ENCODE measurements at regions not wholly inside any gene's neighbourhood (a gene's known extent, or its start where the extent isn't known, plus 50 kb on each side); places are given as distances from the start of the nearest gene placed in this dataset.

- H3K4me1 Mint-ChIP-seq: peaks cover 3% of the 10 kb centered on the region
- Histone ChIP-seq H3K4me3 (ENCODE audit: low read length) (no peak overlapping the region), H3K36me3 (ENCODE audit: control insufficient read depth, insufficient read depth, low read length) (no peaks in the 10 kb centered on the region), H3K27ac (ENCODE audit: low read depth, low read length) (no peak overlapping the region), H3K9me3 (ENCODE audit: control insufficient read depth, low read length) (peaks cover 7% of the 10 kb centered on the region), H3K9ac (ENCODE audit: extremely low read depth, low read length, poor library complexity, severe bottlenecking) (no peak overlapping the region), H3K27me3 (ENCODE audit: control insufficient read depth, insufficient read depth, low read length, poor library complexity, severe bottlenecking) (no peaks in the 10 kb centered on the region), H3K4me1 (ENCODE audit: control insufficient read depth, insufficient read depth, low read length) (no peaks in the 10 kb centered on the region)
- H3K4me3 Mint-ChIP-seq: no peak overlapping the region
- no peak overlapping the region for H3K27ac Mint-ChIP-seq
- TF ChIP-seq, protein P1, sequence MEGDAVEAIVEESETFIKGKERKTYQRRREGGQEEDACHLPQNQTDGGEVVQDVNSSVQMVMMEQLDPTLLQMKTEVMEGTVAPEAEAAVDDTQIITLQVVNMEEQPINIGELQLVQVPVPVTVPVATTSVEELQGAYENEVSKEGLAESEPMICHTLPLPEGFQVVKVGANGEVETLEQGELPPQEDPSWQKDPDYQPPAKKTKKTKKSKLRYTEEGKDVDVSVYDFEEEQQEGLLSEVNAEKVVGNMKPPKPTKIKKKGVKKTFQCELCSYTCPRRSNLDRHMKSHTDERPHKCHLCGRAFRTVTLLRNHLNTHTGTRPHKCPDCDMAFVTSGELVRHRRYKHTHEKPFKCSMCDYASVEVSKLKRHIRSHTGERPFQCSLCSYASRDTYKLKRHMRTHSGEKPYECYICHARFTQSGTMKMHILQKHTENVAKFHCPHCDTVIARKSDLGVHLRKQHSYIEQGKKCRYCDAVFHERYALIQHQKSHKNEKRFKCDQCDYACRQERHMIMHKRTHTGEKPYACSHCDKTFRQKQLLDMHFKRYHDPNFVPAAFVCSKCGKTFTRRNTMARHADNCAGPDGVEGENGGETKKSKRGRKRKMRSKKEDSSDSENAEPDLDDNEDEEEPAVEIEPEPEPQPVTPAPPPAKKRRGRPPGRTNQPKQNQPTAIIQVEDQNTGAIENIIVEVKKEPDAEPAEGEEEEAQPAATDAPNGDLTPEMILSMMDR (conservative IDR thresholded peaks at IDR 0.05): no peak
- H3K36me3 Mint-ChIP-seq (ENCODE audit: low read depth): no peaks in the 10 kb centered on the region
- H3K27me3 Mint-ChIP-seq (ENCODE audit: insufficient read depth): no peaks in the 10 kb centered on the region
- DNase-seq: no peak
- H3K9me3 Mint-ChIP-seq: peaks cover 8% of the 10 kb centered on the region
Measured at GRCh38 chr3:165716592-165716991, 120.6 kb downstream of the BCHE start.

DNA sequence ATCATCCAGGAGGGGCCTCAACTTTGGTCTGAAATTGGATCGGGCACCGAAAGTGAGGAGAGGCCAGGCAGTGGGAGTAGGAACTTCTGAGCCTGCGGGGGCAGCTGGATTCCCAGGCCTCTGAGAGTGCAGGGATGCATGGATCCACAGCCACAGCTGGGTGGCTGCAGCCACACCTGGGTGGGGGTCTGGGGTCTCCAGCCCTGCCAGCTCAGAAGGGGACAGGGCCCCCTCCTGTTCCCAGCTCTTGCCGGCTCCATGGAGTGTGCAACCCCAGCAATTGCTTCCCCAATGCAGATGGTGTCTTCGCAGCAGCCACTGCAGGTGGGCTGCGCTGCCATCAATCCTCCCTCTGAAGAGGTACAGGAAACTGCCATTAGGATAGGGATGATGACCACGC, 123.7 kb downstream of the BCHE start:
- Mint-ChIP-seq H3K27ac (no peak overlapping the region), H3K9me3 (no peaks in the 10 kb centered on the region), H3K36me3 (ENCODE audit: low read depth) (no peaks in the 10 kb centered on the region), H3K27me3 (ENCODE audit: insufficient read depth) (no peaks in the 10 kb centered on the region), H3K4me1 (peaks cover 3% of the 10 kb centered on the region), H3K4me3 (no peak overlapping the region)
- TF ChIP-seq, protein P1 (conservative IDR thresholded peaks at IDR 0.05): no peak
- Histone ChIP-seq H3K4me1 (ENCODE audit: control insufficient read depth, insufficient read depth, low read length) (no peaks in the 10 kb centered on the region), H3K36me3 (ENCODE audit: control insufficient read depth, insufficient read depth, low read length) (no peaks in the 10 kb centered on the region), H3K27ac (ENCODE audit: low read depth, low read length) (no peak overlapping the region), H3K4me3 (ENCODE audit: low read length) (no peak overlapping the region), H3K9me3 (ENCODE audit: control insufficient read depth, low read length) (no peaks in the 10 kb centered on the region), H3K9ac (ENCODE audit: extremely low read depth, low read length, poor library complexity, severe bottlenecking) (no peak overlapping the region), H3K27me3 (ENCODE audit: control insufficient read depth, insufficient read depth, low read length, poor library complexity, severe bottlenecking) (no peaks in the 10 kb centered on the region)
- 94 to 96% methylated on average over 3 to 7 of the region's 7 CpGs for WGBS, 2 experiments (ENCODE audit: insufficient coverage in 1 of 2, insufficient read length in 1 of 2)
- no peak for DNase-seq

GRCh38 chr3:165712382-165712781, 124.8 kb downstream of the BCHE start:
- H3K4me3 ChIP-seq (ENCODE audit: low read length): no peak overlapping the region
- Mint-ChIP-seq H3K4me1 (peaks cover 3% of the 10 kb centered on the region), H3K4me3 (no peak overlapping the region), H3K27me3 (ENCODE audit: insufficient read depth) (no peaks in the 10 kb centered on the region), H3K36me3 (ENCODE audit: low read depth) (no peaks in the 10 kb centered on the region), H3K27ac (no peak overlapping the region), H3K9me3 (no peaks in the 10 kb centered on the region)
- no peaks in the 10 kb centered on the region for H3K4me1 ChIP-seq (ENCODE audit: control insufficient read depth, insufficient read depth, low read length)
- DNase-seq: no peak
- 86 to 90% methylated on average over 6 to 8 of the region's 8 CpGs for WGBS, 2 experiments (ENCODE audit: insufficient coverage in 1 of 2, insufficient read length in 1 of 2)
- no peaks in the 10 kb centered on the region for H3K36me3 ChIP-seq (ENCODE audit: control insufficient read depth, insufficient read depth, low read length)
- H3K9ac ChIP-seq (ENCODE audit: extremely low read depth, low read length, poor library complexity, severe bottlenecking): no peak overlapping the region
- TF ChIP-seq, protein P1 (conservative IDR thresholded peaks at IDR 0.05): no peak
- no peaks in the 10 kb centered on the region for H3K9me3 ChIP-seq (ENCODE audit: control insufficient read depth, low read length)
- H3K27me3 ChIP-seq (ENCODE audit: control insufficient read depth, insufficient read depth, low read length, poor library complexity, severe bottlenecking): no peaks in the 10 kb centered on the region
- no peak overlapping the region for H3K27ac ChIP-seq (ENCODE audit: low read depth, low read length)
